Calu3 (cell line): ENCODE measurements at regions not wholly inside any gene's neighbourhood (a gene's known extent, or its start where the extent isn't known, plus 50 kb on each side); places are given as distances from the start of the nearest gene placed in this dataset.

Source experiments
- BruUV-seq: library from RNA; stranded (reverse); fragments of 400-500 nt; replicated peaks from 2 replicates; lab custom pipeline; 2021; lab: Mats Ljungman, UMichigan
- CTCF ChIA-PET: fragments of 300-600 bp; sonication (Branson Sonifier 250); formaldehyde crosslinking; loops from one replicate; lab custom pipeline; 2022; ENCODE audit warnings: antibody characterized with exemption; lab: Charles Lee
- DNase-seq: peaks from one replicate; pipeline ENCODE4 v3.0.0; 2022
- H3K27ac Mint-ChIP-seq: one replicate; pipeline ENCODE4 v1.8.0; 2022; ENCODE audit warnings: mixed read lengths; ENCODE audit not compliant: unreplicated experiment
- H3K27me3 Mint-ChIP-seq: one replicate; pipeline ENCODE4 v1.8.0; 2022; ENCODE audit warnings: mixed read lengths; ENCODE audit not compliant: unreplicated experiment
- H3K36me3 Mint-ChIP-seq: one replicate; pipeline ENCODE4 v1.8.0; 2022; ENCODE audit warnings: mild to moderate bottlenecking, moderate library complexity, mixed read lengths; ENCODE audit not compliant: insufficient read depth, unreplicated experiment
- H3K4me1 Mint-ChIP-seq: one replicate; pipeline ENCODE4 v1.8.0; 2022; ENCODE audit warnings: mild to moderate bottlenecking, low read depth, mixed read lengths; ENCODE audit not compliant: unreplicated experiment
- H3K4me3 Mint-ChIP-seq: one replicate; pipeline ENCODE4 v1.8.0; 2022; ENCODE audit warnings: mild to moderate bottlenecking, low read depth, moderate library complexity, mixed read lengths; ENCODE audit not compliant: unreplicated experiment
- H3K9me3 Mint-ChIP-seq: one replicate; pipeline ENCODE4 v1.8.0; 2022; ENCODE audit warnings: low read depth, mixed read lengths; ENCODE audit not compliant: unreplicated experiment
- intact Hi-C: fragments of 100-400 bp; cut with micrococcal nuclease; formaldehyde crosslinking; loops from one replicate; pipeline ENCODE4 v1.10.0; 2022; ENCODE audit not compliant: unreplicated experiment
- TF ChIP-seq, protein P1 (sequence below): fragments of 200-600 bp; IDR thresholded peaks from one replicate; pipeline ENCODE4 v1.8.0; 2022; ENCODE audit warnings: antibody characterized with exemption; ENCODE audit not compliant: unreplicated experiment

DNA sequence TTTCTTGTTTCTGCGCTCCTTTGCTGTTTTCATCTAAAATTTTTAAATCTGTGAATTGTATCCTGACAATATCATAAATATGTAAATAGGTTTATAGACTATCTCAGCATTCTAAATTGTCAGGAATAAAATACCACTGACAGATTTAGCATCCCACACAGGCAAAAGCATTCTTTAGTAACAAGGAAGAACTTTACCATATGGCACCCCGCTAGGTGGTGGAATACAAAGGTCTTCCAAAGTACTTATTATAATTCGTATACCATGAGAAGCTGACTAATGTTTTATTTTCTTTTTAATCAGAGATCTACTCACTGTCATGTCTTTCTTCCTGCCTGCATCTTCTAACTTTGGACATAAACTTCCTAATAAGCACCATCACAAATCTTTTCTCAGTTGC, 328.8 kb upstream of the NOVA1 start:
- no peak overlapping the region for H3K4me3 Mint-ChIP-seq
- no TSS peak for BruUV-seq
- H3K27ac Mint-ChIP-seq = no peak overlapping the region
- H3K36me3 Mint-ChIP-seq = no peaks in the 10 kb centered on the region
- TF ChIP-seq, protein P1, sequence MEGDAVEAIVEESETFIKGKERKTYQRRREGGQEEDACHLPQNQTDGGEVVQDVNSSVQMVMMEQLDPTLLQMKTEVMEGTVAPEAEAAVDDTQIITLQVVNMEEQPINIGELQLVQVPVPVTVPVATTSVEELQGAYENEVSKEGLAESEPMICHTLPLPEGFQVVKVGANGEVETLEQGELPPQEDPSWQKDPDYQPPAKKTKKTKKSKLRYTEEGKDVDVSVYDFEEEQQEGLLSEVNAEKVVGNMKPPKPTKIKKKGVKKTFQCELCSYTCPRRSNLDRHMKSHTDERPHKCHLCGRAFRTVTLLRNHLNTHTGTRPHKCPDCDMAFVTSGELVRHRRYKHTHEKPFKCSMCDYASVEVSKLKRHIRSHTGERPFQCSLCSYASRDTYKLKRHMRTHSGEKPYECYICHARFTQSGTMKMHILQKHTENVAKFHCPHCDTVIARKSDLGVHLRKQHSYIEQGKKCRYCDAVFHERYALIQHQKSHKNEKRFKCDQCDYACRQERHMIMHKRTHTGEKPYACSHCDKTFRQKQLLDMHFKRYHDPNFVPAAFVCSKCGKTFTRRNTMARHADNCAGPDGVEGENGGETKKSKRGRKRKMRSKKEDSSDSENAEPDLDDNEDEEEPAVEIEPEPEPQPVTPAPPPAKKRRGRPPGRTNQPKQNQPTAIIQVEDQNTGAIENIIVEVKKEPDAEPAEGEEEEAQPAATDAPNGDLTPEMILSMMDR = no peak
- intact Hi-C loops = no loop called here
- H3K9me3 Mint-ChIP-seq = peaks cover 2% of the 10 kb centered on the region
- H3K27me3 Mint-ChIP-seq = no peaks in the 10 kb centered on the region
- CTCF ChIA-PET = no interaction called here
- no peaks in the 10 kb centered on the region for H3K4me1 Mint-ChIP-seq
- DNase-seq = no peak

DNA sequence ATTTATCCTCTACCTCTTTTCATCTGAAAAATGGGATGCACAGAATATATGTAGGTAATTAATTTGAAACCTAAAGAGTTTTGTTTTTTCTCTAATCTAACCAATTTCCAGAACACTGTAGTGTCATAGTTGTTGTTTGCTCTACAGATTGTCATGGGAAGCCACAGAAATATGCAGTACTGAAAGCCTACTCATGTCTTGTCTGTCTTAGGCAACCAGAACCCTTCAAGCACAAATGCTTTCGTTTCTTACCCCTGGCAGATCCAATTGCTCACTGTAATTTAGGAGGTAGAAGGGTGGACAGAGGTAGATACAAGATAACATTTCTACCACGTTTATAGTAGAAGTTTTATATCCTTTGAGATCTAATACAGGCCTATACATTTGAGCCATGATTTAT, 330.2 kb upstream of the NOVA1 start:
- TF ChIP-seq, protein P1 = no peak
- DNase-seq = no peak
- H3K9me3 Mint-ChIP-seq = no peaks in the 10 kb centered on the region
- CTCF ChIA-PET = no interaction called here
- H3K36me3 Mint-ChIP-seq = no peaks in the 10 kb centered on the region
- H3K27ac Mint-ChIP-seq = no peak overlapping the region
- intact Hi-C loops = no loop called here
- no peak overlapping the region for H3K4me3 Mint-ChIP-seq
- no TSS peak for BruUV-seq
- no peaks in the 10 kb centered on the region for H3K27me3 Mint-ChIP-seq
- H3K4me1 Mint-ChIP-seq = no peaks in the 10 kb centered on the region

DNA sequence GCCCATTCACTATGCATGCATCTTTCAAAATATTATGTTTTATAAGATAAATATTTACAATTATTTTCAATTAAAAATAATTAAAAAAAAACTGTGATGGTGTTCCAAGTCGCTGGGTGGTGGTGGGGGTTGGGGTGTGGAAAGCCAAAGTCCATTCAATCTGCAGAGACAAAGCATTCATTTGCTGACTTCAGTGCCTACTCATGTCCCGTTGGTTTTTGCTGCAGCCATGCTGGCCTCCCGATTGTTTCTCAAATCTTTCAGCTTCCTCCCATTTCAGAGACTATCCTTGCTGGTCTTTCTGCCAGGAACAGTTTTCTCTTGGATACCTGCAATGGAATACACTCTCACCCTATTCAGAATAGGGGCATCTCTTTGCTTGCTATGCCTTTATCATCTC, 331.5 kb upstream of the NOVA1 start:
- H3K4me3 Mint-ChIP-seq = no peak overlapping the region
- no peaks in the 10 kb centered on the region for H3K4me1 Mint-ChIP-seq
- H3K27me3 Mint-ChIP-seq = no peaks in the 10 kb centered on the region
- no peaks in the 10 kb centered on the region for H3K36me3 Mint-ChIP-seq
- BruUV-seq = no TSS peak
- intact Hi-C loops = no loop called here
- H3K9me3 Mint-ChIP-seq = no peaks in the 10 kb centered on the region
- TF ChIP-seq, protein P1 = no peak
- CTCF ChIA-PET = no interaction called here
- no peak for DNase-seq
- H3K27ac Mint-ChIP-seq = no peak overlapping the region

DNA sequence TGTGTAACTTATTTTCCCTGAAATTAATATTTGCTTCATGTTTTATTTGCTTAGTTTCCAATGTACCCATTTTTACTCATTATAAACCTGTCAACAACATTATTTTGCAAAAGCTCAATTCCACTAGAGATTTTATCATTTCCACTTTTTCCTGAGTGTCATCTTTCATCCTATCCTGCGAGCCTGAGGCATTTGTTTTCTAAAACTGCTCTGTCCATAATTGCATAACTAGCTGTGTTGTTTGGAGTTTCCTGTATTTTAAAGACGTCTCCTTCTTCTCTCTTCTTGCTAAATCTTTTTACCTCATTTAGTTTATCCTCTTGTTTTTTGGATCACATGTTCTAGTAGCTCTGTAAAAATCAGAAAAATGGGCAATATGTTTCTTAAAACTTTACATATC, 332.7 kb upstream of the NOVA1 start:
- no peak overlapping the region for H3K27ac Mint-ChIP-seq
- intact Hi-C loops = no loop called here
- H3K36me3 Mint-ChIP-seq = no peaks in the 10 kb centered on the region
- H3K4me3 Mint-ChIP-seq = no peak overlapping the region
- no peaks in the 10 kb centered on the region for H3K27me3 Mint-ChIP-seq
- CTCF ChIA-PET = no interaction called here
- BruUV-seq = no TSS peak
- no peak for DNase-seq
- peaks cover 4% of the 10 kb centered on the region for H3K9me3 Mint-ChIP-seq
- TF ChIP-seq, protein P1 = no peak
- no peaks in the 10 kb centered on the region for H3K4me1 Mint-ChIP-seq
